Adipocyte (in vitro differentiated cells): ENCODE measurements at regions not wholly inside any gene's neighbourhood (a gene's known extent, or its start where the extent isn't known, plus 50 kb on each side); places are given as distances from the start of the nearest gene placed in this dataset.

Source experiments
- DNase-seq: peaks from one replicate; pipeline ENCODE4 v3.0.0-alpha.2; 2015; ENCODE audit warnings: low read depth
- H3K27me3 ChIP-seq: replicated peaks from 2 replicates; pipeline ENCODE4 v1.7.0; 2013; ENCODE audit warnings: mild to moderate bottlenecking, low read length, moderate library complexity; ENCODE audit not compliant: control insufficient read depth, insufficient read depth
- H3K36me3 ChIP-seq: 2 replicates; pipeline ENCODE4 v1.7.0; 2013; ENCODE audit warnings: low read length, mild to moderate bottlenecking, moderate library complexity; ENCODE audit not compliant: control insufficient read depth, insufficient read depth, severe bottlenecking
- H3K4me1 ChIP-seq: 2 replicates; pipeline ENCODE4 v1.7.0; 2013; ENCODE audit warnings: mild to moderate bottlenecking, low read length, moderate library complexity; ENCODE audit not compliant: control insufficient read depth, insufficient read depth
- H3K4me3 ChIP-seq: 2 replicates; pipeline ENCODE4 v1.7.0; 2013; ENCODE audit warnings: mild to moderate bottlenecking, low read length, moderate library complexity
- H3K9ac ChIP-seq: 2 replicates; pipeline ENCODE4 v1.7.0; 2013; ENCODE audit warnings: mild to moderate bottlenecking, low read length, moderate library complexity
- H3K9me3 ChIP-seq: 2 replicates; pipeline ENCODE4 v1.7.0; 2013; ENCODE audit warnings: mild to moderate bottlenecking, low read length, moderate library complexity; ENCODE audit not compliant: control insufficient read depth

- no peak overlapping the region for H3K4me3 ChIP-seq
- DNase-seq = no peak
- no peaks in the 10 kb centered on the region for H3K27me3 ChIP-seq
- H3K36me3 ChIP-seq = no peaks in the 10 kb centered on the region
- H3K4me1 ChIP-seq = no peaks in the 10 kb centered on the region
- H3K9me3 ChIP-seq = no peaks in the 10 kb centered on the region
- no peak overlapping the region for H3K9ac ChIP-seq
These were observed 262.9 kb downstream of the PLA2G4A start for GRCh38 chr1:187091666-187092065.

- no peak overlapping the region for H3K9ac ChIP-seq
- H3K27me3 ChIP-seq = no peaks in the 10 kb centered on the region
- no peaks in the 10 kb centered on the region for H3K4me1 ChIP-seq
- H3K36me3 ChIP-seq = no peaks in the 10 kb centered on the region
- DNase-seq = no peak
- H3K4me3 ChIP-seq = no peak overlapping the region
- H3K9me3 ChIP-seq = no peaks in the 10 kb centered on the region
These were observed 263.4 kb downstream of the PLA2G4A start for GRCh38 chr1:187092104-187092503.

GRCh38 chr1:187096689-187097088 lies 267.9 kb downstream of the PLA2G4A start:
- H3K4me3 ChIP-seq = no peak overlapping the region
- no peaks in the 10 kb centered on the region for H3K36me3 ChIP-seq
- H3K27me3 ChIP-seq = no peaks in the 10 kb centered on the region
- no peaks in the 10 kb centered on the region for H3K4me1 ChIP-seq
- no peak overlapping the region for H3K9ac ChIP-seq
- DNase-seq = peak; percentile 17
- H3K9me3 ChIP-seq = no peaks in the 10 kb centered on the region

GRCh38 chr1:187110351-187110750 lies 281.6 kb downstream of the PLA2G4A start:
- no peaks in the 10 kb centered on the region for H3K9me3 ChIP-seq
- no peak for DNase-seq
- no peak overlapping the region for H3K4me3 ChIP-seq
- H3K36me3 ChIP-seq = no peaks in the 10 kb centered on the region
- no peaks in the 10 kb centered on the region for H3K27me3 ChIP-seq
- no peaks in the 10 kb centered on the region for H3K4me1 ChIP-seq
- H3K9ac ChIP-seq = no peak overlapping the region

- no peak for DNase-seq
- Histone ChIP-seq H3K36me3 (no peaks in the 10 kb centered on the region), H3K9me3 (no peaks in the 10 kb centered on the region), H3K9ac (no peak overlapping the region), H3K4me1 (no peaks in the 10 kb centered on the region), H3K4me3 (no peak overlapping the region), H3K27me3 (no peaks in the 10 kb centered on the region)
These were observed 286.0 kb downstream of the PLA2G4A start for GRCh38 chr1:187114792-187115191.

GRCh38 chr1:187121661-187122060 lies 292.9 kb downstream of the PLA2G4A start:
- Histone ChIP-seq H3K36me3 (no peaks in the 10 kb centered on the region), H3K9ac (no peak overlapping the region), H3K4me3 (no peak overlapping the region), H3K27me3 (no peaks in the 10 kb centered on the region), H3K4me1 (no peaks in the 10 kb centered on the region), H3K9me3 (no peaks in the 10 kb centered on the region)
- DNase-seq = no peak

GRCh38 chr1:187122566-187122965 lies 293.8 kb downstream of the PLA2G4A start:
- Histone ChIP-seq H3K4me3 (no peak overlapping the region), H3K36me3 (no peaks in the 10 kb centered on the region), H3K27me3 (no peaks in the 10 kb centered on the region), H3K9me3 (no peaks in the 10 kb centered on the region), H3K4me1 (no peaks in the 10 kb centered on the region), H3K9ac (no peak overlapping the region)
- no peak for DNase-seq

- Histone ChIP-seq H3K27me3 (no peaks in the 10 kb centered on the region), H3K9me3 (no peaks in the 10 kb centered on the region), H3K4me1 (no peaks in the 10 kb centered on the region), H3K4me3 (no peak overlapping the region), H3K9ac (no peak overlapping the region), H3K36me3 (no peaks in the 10 kb centered on the region)
- DNase-seq = peak; percentile 14
These were observed 300.4 kb downstream of the PLA2G4A start for GRCh38 chr1:187129132-187129531.

- no peak for DNase-seq
- Histone ChIP-seq H3K9me3 (no peaks in the 10 kb centered on the region), H3K36me3 (no peaks in the 10 kb centered on the region), H3K9ac (no peak overlapping the region), H3K27me3 (no peaks in the 10 kb centered on the region), H3K4me3 (no peak overlapping the region), H3K4me1 (no peaks in the 10 kb centered on the region)
These were observed 315.0 kb downstream of the PLA2G4A start for GRCh38 chr1:187143783-187144182.

GRCh38 chr1:187146388-187146787 lies 317.6 kb downstream of the PLA2G4A start:
- Histone ChIP-seq H3K9me3 (peaks cover 7% of the 10 kb centered on the region), H3K4me1 (no peaks in the 10 kb centered on the region), H3K27me3 (no peaks in the 10 kb centered on the region), H3K36me3 (no peaks in the 10 kb centered on the region), H3K4me3 (no peak overlapping the region), H3K9ac (no peak overlapping the region)
- no peak for DNase-seq

- H3K36me3 ChIP-seq = no peaks in the 10 kb centered on the region
- no peak for DNase-seq
- no peaks in the 10 kb centered on the region for H3K27me3 ChIP-seq
- no peak overlapping the region for H3K4me3 ChIP-seq
- H3K4me1 ChIP-seq = no peaks in the 10 kb centered on the region
- H3K9ac ChIP-seq = no peak overlapping the region
- peaks cover 26% of the 10 kb centered on the region for H3K9me3 ChIP-seq
These were observed 322.8 kb downstream of the PLA2G4A start for GRCh38 chr1:187151555-187151954.

GRCh38 chr1:187153047-187153446 lies 324.3 kb downstream of the PLA2G4A start:
- peaks cover 26% of the 10 kb centered on the region for H3K9me3 ChIP-seq
- no peaks in the 10 kb centered on the region for H3K36me3 ChIP-seq
- H3K9ac ChIP-seq = no peak overlapping the region
- H3K4me3 ChIP-seq = no peak overlapping the region
- no peak for DNase-seq
- H3K27me3 ChIP-seq = no peaks in the 10 kb centered on the region
- H3K4me1 ChIP-seq = no peaks in the 10 kb centered on the region
